ENCODE measurements at regions not wholly inside any gene's neighbourhood (a gene's known extent, or its start where the extent isn't known, plus 50 kb on each side); places are given as distances from the start of the nearest gene placed in this dataset.

DNA sequence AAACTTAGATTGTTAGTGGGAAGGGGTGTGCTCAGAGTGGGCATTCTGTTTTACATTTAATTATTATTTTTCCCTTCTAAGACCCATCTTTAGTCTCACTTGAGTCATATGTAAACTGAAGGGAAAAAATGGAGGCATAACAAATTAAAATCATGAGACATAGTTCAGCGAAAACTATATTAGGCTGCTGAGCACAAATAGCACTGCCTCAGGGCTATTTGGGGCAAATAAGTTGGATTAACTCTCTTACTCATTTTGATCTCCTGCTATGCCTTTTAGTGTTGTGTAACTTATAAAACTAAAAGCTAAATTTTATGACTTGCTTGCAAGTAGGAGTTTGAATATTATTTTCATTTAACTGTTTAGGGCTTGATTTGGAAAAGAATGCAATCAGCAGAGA is 1329.2 kb upstream of the PCDH7 start:
- 35% methylated on average over 1 of the region's 1 CpG for WGBS (ENCODE audit: insufficient coverage, insufficient replicate concordance, low lambda C conversion rate, missing lambda C conversion rate)
- no peak for ATAC-seq
- H3K4me3 ChIP-seq, result no peak overlapping the region
- no peaks in the 10 kb centered on the region for H4K20me1 ChIP-seq (ENCODE audit: control insufficient read depth, insufficient read depth)
- H3K4me2 ChIP-seq (ENCODE audit: control insufficient read depth, insufficient read depth), result no peak overlapping the region
- intact Hi-C loops (cut with micrococcal nuclease; ENCODE audit: unreplicated experiment) (no loop called here), in situ Hi-C loops (cut with MboI) (no loop called here)
- no peak overlapping the region for H3K27ac ChIP-seq (ENCODE audit: control insufficient read depth, insufficient read depth)
- TF ChIP-seq, protein P1, sequence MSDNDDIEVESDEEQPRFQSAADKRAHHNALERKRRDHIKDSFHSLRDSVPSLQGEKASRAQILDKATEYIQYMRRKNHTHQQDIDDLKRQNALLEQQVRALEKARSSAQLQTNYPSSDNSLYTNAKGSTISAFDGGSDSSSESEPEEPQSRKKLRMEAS (IDR thresholded peaks at IDR 0.05; ENCODE audit: low read depth, low read length), result no peak
- TF ChIP-seq RAD21 (IDR thresholded peaks at IDR 0.05; ENCODE audit: insufficient read depth, low read depth, low read length) (no peak), JUNB (IDR thresholded peaks at IDR 0.05) (no peak), SREBF2 (IDR thresholded peaks at IDR 0.05; ENCODE audit: low read length) (no peak), RELA (IDR thresholded peaks at IDR 0.05; ENCODE audit: borderline replicate concordance, partially characterized antibody) (no peak), MYC (IDR thresholded peaks at IDR 0.05; ENCODE audit: insufficient read depth, insufficient read length, insufficient replicate concordance, low read length, severe bottlenecking) (no peak), STAT3 (IDR thresholded peaks at IDR 0.05; ENCODE audit: low read depth, low read length) (no peak), NFYA (IDR thresholded peaks at IDR 0.05; ENCODE audit: borderline replicate concordance, low read depth, low read length) (no peak)
- H3K9me3 ChIP-seq (replicated peaks; ENCODE audit: control insufficient read depth, insufficient read depth, low read length), result no peaks in the 10 kb centered on the region
- DNase-seq (ENCODE audit: low read depth, low spot score), result no peak
- H3K36me3 ChIP-seq (ENCODE audit: control insufficient read depth in 2 of 2, insufficient read depth in 2 of 2, low read length in 1 of 2), result no peaks in the 10 kb centered on the region
- no peak overlapping the region for H3K9ac ChIP-seq (ENCODE audit: control insufficient read depth, insufficient read depth, low read length)
- H3K27me3 ChIP-seq (replicated peaks in 1 of 2; ENCODE audit: control insufficient read depth in 2 of 2, insufficient read depth in 2 of 2, low read length in 1 of 2), result no peaks in the 10 kb centered on the region
- ChIA-PET POLR2A (no interaction called here), CTCF (no interaction called here), RAD21 (ENCODE audit: unreplicated experiment) (no interaction called here), SMC1A (ENCODE audit: uncharacterized antibody, unreplicated experiment) (interaction anchor here (0.9 kb wide), 2 partner anchors 15 to 24 kb away, joined by 3 read pairs; no protein-coding TSS in a partner anchor)
- no peaks in the 10 kb centered on the region for H3K4me1 ChIP-seq (ENCODE audit: control insufficient read depth, insufficient read depth, low read length)
- H3K79me2 ChIP-seq (ENCODE audit: control insufficient read depth, insufficient read depth, low read length), result no peaks in the 10 kb centered on the region
- no peak for FAIRE-seq
- no TSS peak for BruUV-seq (replicated peaks)
- H2AFZ ChIP-seq (ENCODE audit: control insufficient read depth, low read depth, low read length), result no peak overlapping the region

DNA sequence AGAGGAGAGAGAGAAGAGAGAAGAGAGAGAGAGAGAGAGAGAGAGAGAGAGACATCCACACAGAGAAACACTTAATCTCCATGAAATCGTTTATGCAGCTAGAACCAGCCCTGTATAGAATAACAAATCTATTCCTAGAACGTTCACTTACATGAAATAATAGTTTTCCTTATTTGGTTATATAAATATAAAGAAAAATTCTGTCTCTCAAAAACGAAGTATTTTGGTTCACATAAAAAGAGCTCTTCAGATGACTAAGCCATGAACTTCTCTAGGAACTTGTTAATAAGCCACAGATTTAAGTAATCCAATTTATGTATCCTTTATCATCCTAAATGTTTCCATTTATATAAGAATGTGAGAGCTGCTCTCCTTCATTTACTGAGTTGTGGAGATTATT is 1315.1 kb upstream of the PCDH7 start:
- 0% methylated on average over 3 of the region's 3 CpGs for WGBS (ENCODE audit: insufficient coverage, insufficient replicate concordance, low lambda C conversion rate, missing lambda C conversion rate)
- Histone ChIP-seq H3K4me2 (ENCODE audit: control insufficient read depth, insufficient read depth) (no peak overlapping the region), H3K27ac (ENCODE audit: control insufficient read depth, insufficient read depth) (no peak overlapping the region), H3K36me3 (ENCODE audit: control insufficient read depth in 2 of 2, insufficient read depth in 2 of 2, low read length in 1 of 2) (no peaks in the 10 kb centered on the region), H3K4me1 (ENCODE audit: control insufficient read depth, insufficient read depth, low read length) (no peaks in the 10 kb centered on the region), H4K20me1 (ENCODE audit: control insufficient read depth, insufficient read depth) (no peaks in the 10 kb centered on the region), H2AFZ (ENCODE audit: control insufficient read depth, low read depth, low read length) (no peak overlapping the region), H3K9ac (ENCODE audit: control insufficient read depth, insufficient read depth, low read length) (no peak overlapping the region), H3K27me3 (replicated peaks in 1 of 2; ENCODE audit: control insufficient read depth in 2 of 2, insufficient read depth in 2 of 2, low read length in 1 of 2) (no peaks in the 10 kb centered on the region), H3K79me2 (ENCODE audit: control insufficient read depth, insufficient read depth, low read length) (no peaks in the 10 kb centered on the region), H3K9me3 (replicated peaks; ENCODE audit: control insufficient read depth, insufficient read depth, low read length) (no peaks in the 10 kb centered on the region), H3K4me3 (no peak overlapping the region)
- no peak for DNase-seq (ENCODE audit: low read depth, low spot score)
- in situ Hi-C loops (cut with MboI) (no loop called here), intact Hi-C loops (cut with micrococcal nuclease; ENCODE audit: unreplicated experiment) (no loop called here)
- no peak for ATAC-seq
- no peak for FAIRE-seq
- SMC1A ChIA-PET (ENCODE audit: uncharacterized antibody, unreplicated experiment), result interaction anchor here (0.8 to 1.2 kb wide), 2 partner anchors 9 to 14 kb away, joined by 3 to 4 read pairs; no protein-coding TSS in a partner anchor
- RAD21 ChIA-PET (ENCODE audit: unreplicated experiment), result no interaction called here
- POLR2A ChIA-PET, result no interaction called here
- no TSS peak for BruUV-seq (replicated peaks)
- CTCF ChIA-PET, result no interaction called here
- TF ChIP-seq, protein P2, sequence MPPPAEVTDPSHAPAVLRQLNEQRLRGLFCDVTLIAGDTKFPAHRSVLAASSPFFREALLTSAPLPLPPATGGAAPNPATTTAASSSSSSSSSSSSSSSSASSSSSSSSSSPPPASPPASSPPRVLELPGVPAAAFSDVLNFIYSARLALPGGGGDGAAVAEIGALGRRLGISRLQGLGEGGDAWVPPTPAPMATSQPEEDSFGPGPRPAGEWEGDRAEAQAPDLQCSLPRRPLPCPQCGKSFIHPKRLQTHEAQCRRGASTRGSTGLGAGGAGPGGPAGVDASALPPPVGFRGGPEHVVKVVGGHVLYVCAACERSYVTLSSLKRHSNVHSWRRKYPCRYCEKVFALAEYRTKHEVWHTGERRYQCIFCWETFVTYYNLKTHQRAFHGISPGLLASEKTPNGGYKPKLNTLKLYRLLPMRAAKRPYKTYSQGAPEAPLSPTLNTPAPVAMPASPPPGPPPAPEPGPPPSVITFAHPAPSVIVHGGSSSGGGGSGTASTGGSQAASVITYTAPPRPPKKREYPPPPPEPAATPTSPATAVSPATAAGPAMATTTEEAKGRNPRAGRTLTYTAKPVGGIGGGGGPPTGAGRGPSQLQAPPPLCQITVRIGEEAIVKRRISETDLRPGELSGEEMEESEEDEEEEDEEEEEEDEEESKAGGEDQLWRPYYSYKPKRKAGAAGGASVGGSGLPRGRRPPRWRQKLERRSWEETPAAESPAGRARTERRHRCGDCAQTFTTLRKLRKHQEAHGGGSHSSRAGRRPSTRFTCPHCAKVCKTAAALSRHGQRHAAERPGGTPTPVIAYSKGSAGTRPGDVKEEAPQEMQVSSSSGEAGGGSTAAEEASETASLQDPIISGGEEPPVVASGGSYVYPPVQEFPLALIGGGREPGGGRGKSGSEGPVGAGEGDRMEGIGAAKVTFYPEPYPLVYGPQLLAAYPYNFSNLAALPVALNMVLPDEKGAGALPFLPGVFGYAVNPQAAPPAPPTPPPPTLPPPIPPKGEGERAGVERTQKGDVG (CRISPR knock-in tag; IDR thresholded peaks at IDR 0.05), result no peak
- no peak for TF ChIP-seq POLR2AphosphoS5 (IDR thresholded peaks at IDR 0.05; ENCODE audit: low read length)
- TF ChIP-seq, protein P3, sequence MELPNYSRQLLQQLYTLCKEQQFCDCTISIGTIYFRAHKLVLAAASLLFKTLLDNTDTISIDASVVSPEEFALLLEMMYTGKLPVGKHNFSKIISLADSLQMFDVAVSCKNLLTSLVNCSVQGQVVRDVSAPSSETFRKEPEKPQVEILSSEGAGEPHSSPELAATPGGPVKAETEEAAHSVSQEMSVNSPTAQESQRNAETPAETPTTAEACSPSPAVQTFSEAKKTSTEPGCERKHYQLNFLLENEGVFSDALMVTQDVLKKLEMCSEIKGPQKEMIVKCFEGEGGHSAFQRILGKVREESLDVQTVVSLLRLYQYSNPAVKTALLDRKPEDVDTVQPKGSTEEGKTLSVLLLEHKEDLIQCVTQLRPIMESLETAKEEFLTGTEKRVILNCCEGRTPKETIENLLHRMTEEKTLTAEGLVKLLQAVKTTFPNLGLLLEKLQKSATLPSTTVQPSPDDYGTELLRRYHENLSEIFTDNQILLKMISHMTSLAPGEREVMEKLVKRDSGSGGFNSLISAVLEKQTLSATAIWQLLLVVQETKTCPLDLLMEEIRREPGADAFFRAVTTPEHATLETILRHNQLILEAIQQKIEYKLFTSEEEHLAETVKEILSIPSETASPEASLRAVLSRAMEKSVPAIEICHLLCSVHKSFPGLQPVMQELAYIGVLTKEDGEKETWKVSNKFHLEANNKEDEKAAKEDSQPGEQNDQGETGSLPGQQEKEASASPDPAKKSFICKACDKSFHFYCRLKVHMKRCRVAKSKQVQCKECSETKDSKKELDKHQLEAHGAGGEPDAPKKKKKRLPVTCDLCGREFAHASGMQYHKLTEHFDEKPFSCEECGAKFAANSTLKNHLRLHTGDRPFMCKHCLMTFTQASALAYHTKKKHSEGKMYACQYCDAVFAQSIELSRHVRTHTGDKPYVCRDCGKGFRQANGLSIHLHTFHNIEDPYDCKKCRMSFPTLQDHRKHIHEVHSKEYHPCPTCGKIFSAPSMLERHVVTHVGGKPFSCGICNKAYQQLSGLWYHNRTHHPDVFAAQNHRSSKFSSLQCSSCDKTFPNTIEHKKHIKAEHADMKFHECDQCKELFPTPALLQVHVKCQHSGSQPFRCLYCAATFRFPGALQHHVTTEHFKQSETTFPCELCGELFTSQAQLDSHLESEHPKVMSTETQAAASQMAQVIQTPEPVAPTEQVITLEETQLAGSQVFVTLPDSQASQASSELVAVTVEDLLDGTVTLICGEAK (IDR thresholded peaks at IDR 0.05; ENCODE audit: borderline replicate concordance), result no peak
- no peak for TF ChIP-seq RUNX3 (IDR thresholded peaks at IDR 0.05; ENCODE audit: low read length)

All from GM12878 (cell line).